DOHH2 (cell line): ENCODE measurements at regions not wholly inside any gene's neighbourhood (a gene's known extent, or its start where the extent isn't known, plus 50 kb on each side); places are given as distances from the start of the nearest gene placed in this dataset.

Experiments used
- CTCF ChIP-seq: fragments of 200-600 bp; sonication (generic); IDR thresholded peaks from one replicate; pipeline ENCODE4 v1.5.1; 2014; ENCODE audit warnings: antibody characterized with exemption, mild to moderate bottlenecking, low read depth, low read length; ENCODE audit not compliant: poor library complexity, severe bottlenecking
- EZH2phosphoT487 ChIP-seq: fragments of 200-600 bp; sonication (generic); IDR thresholded peaks from 2 replicates; pipeline ENCODE4 v1.6.1; 2017; ENCODE audit warnings: borderline replicate concordance, mild to moderate bottlenecking, antibody characterized with exemption, low read length, moderate library complexity, mixed read lengths

GRCh38 chr4:112031712-112032328 is 113.4 kb upstream of the FAM241A start:
- TF ChIP-seq CTCF (peak; percentile 69), EZH2phosphoT487 (no peak)
